Thyroid gland (tissue), 4 donors: ENCODE measurements at regions not wholly inside any gene's neighbourhood (a gene's known extent, or its start where the extent isn't known, plus 50 kb on each side); places are given as distances from the start of the nearest gene placed in this dataset.

Source experiments
- CTCF ChIP-seq, 6 experiments: fragments of 200-600 bp in 3 of 6; fragments of 450-650 bp in 3 of 6; sonication (generic) in 3 of 6; IDR thresholded peaks; one replicate each; pipeline ENCODE4 v1.5.1; 2016 to 2019; ENCODE audit warnings: antibody characterized with exemption in 6 of 6, mild to moderate bottlenecking in 2 of 6, inconsistent platforms in 1 of 6, moderate library complexity in 1 of 6
- POLR2A ChIP-seq, 2 donors: fragments of 450-650 bp; IDR thresholded peaks; one replicate each; pipeline ENCODE4 v1.6.1; 2017; ENCODE audit warnings: antibody characterized with exemption in 2 of 2, mild to moderate bottlenecking in 2 of 2, moderate library complexity in 1 of 2

GRCh38 chr3:82287562-82287961 lies 526.1 kb upstream of the GBE1 start:
- TF ChIP-seq CTCF (IDR thresholded peaks at IDR 0.05) (no peak), POLR2A (IDR thresholded peaks at IDR 0.05) (no peak)
